HG02759 (cell line): ENCODE measurements at regions not wholly inside any gene's neighbourhood (a gene's known extent, or its start where the extent isn't known, plus 50 kb on each side); places are given as distances from the start of the nearest gene placed in this dataset.

Source experiments
- ATAC-seq: cut with Tn5 transposase; IDR thresholded peaks from one replicate; pipeline ENCODE4 v1.9.1; 2021; ENCODE audit warnings: mild to moderate bottlenecking, moderate library complexity; ENCODE audit not compliant: unreplicated experiment

- no peak for ATAC-seq
Observed at GRCh38 chr5:133715616-133716015, 103.3 kb upstream of the FSTL4 start.

- ATAC-seq: no peak
Observed at GRCh38 chr5:133715216-133715615, 102.9 kb upstream of the FSTL4 start.

- ATAC-seq: no peak
Observed at GRCh38 chr5:133714161-133714915, 102.0 kb upstream of the FSTL4 start.

GRCh38 chr5:133713751-133714150 is 101.4 kb upstream of the FSTL4 start:
- no peak for ATAC-seq

GRCh38 chr5:133713209-133713608 is 100.9 kb upstream of the FSTL4 start:
- ATAC-seq: no peak

GRCh38 chr5:133712562-133712961 is 100.2 kb upstream of the FSTL4 start:
- ATAC-seq: no peak

- ATAC-seq: no peak
Observed at GRCh38 chr5:133709209-133709725, 96.9 kb upstream of the FSTL4 start.

- ATAC-seq: no peak
Observed at GRCh38 chr5:133708331-133708850, 96.0 kb upstream of the FSTL4 start.

- ATAC-seq: no peak
Observed at GRCh38 chr5:133707629-133708028, 95.3 kb upstream of the FSTL4 start.

- no peak for ATAC-seq
Observed at GRCh38 chr5:133706506-133707430, 94.4 kb upstream of the FSTL4 start.

GRCh38 chr5:133705331-133705730 is 93.0 kb upstream of the FSTL4 start:
- no peak for ATAC-seq

GRCh38 chr5:133704411-133704810 is 92.1 kb upstream of the FSTL4 start:
- no peak for ATAC-seq

GRCh38 chr5:133703935-133704334 is 91.6 kb upstream of the FSTL4 start:
- no peak for ATAC-seq

- ATAC-seq: no peak
Observed at GRCh38 chr5:133702791-133703770, 90.7 kb upstream of the FSTL4 start.

GRCh38 chr5:133701871-133702270 is 89.5 kb upstream of the FSTL4 start:
- no peak for ATAC-seq

GRCh38 chr5:133700251-133700650 is 87.9 kb upstream of the FSTL4 start:
- no peak for ATAC-seq

- no peak for ATAC-seq
Observed at GRCh38 chr5:133698646-133699526, 86.5 kb upstream of the FSTL4 start.

GRCh38 chr5:133698259-133698554 is 85.9 kb upstream of the FSTL4 start:
- ATAC-seq: no peak

- ATAC-seq: no peak
Observed at GRCh38 chr5:133697536-133698258, 85.4 kb upstream of the FSTL4 start.
